T-helper 1 cell treated with Interleukin-12 subunit alpha and Interleukin-12 subunit beta and Interleukin-4 antibody, amounts not matched to agents 30 ng/mL and 1 ng/mL, for 36 hours (primary cell): ENCODE measurements at regions not wholly inside any gene's neighbourhood (a gene's known extent, or its start where the extent isn't known, plus 50 kb on each side); places are given as distances from the start of the nearest gene placed in this dataset.
"Not testable (repeated sequence)": the region's sequence is repeated elsewhere in the genome, so short reads cannot be mapped to it uniquely, and the experiment has no call there.

Source experiments
- intact Hi-C: fragments of 100-400 bp; cut with micrococcal nuclease; formaldehyde crosslinking; loops from one replicate; pipeline ENCODE4 v1.15.1; 2024

- intact Hi-C loops, result no loop called here
These were observed 56.1 kb downstream of the CAPZA3 start for GRCh38 chr12:18794000-18794399.

GRCh38 chr12:18797604-18798003 lies 59.7 kb downstream of the CAPZA3 start:
- intact Hi-C loops, result no loop called here

- intact Hi-C loops, result no loop called here
These were observed 60.8 kb downstream of the CAPZA3 start for GRCh38 chr12:18798535-18799361.

GRCh38 chr12:18799561-18799960 lies 61.6 kb downstream of the CAPZA3 start:
- intact Hi-C loops, result no loop called here

- intact Hi-C loops, result no loop called here
These were observed 67.8 kb downstream of the CAPZA3 start for GRCh38 chr12:18805516-18806248.

- intact Hi-C loops, result no loop called here
These were observed 69.8 kb downstream of the CAPZA3 start for GRCh38 chr12:18807714-18808113.

- intact Hi-C loops, result no loop called here
These were observed 70.3 kb downstream of the CAPZA3 start for GRCh38 chr12:18808221-18808620.

- intact Hi-C loops, result no loop called here
These were observed 72.8 kb downstream of the CAPZA3 start for GRCh38 chr12:18810537-18811253.

GRCh38 chr12:18811273-18811672 lies 73.4 kb downstream of the CAPZA3 start:
- intact Hi-C loops, result no loop called here

GRCh38 chr12:18813753-18814152 lies 75.8 kb downstream of the CAPZA3 start:
- intact Hi-C loops, result no loop called here

- intact Hi-C loops, result no loop called here
These were observed 80.8 kb downstream of the CAPZA3 start for GRCh38 chr12:18818579-18819268.

GRCh38 chr12:18819484-18819883 lies 81.6 kb downstream of the CAPZA3 start:
- intact Hi-C loops, result no loop called here

- intact Hi-C loops, result no loop called here
These were observed 85.5 kb downstream of the CAPZA3 start for GRCh38 chr12:18823461-18823860.

GRCh38 chr12:18824287-18824686 lies 86.4 kb downstream of the CAPZA3 start:
- intact Hi-C loops, result no loop called here

GRCh38 chr12:18825138-18825537 lies 87.2 kb downstream of the CAPZA3 start:
- intact Hi-C loops, result no loop called here

- intact Hi-C loops, result no loop called here
These were observed 90.0 kb downstream of the CAPZA3 start for GRCh38 chr12:18827913-18828312.

GRCh38 chr12:18828483-18828882 lies 90.6 kb downstream of the CAPZA3 start:
- intact Hi-C loops, result no loop called here

GRCh38 chr12:18828987-18829386 lies 91.1 kb downstream of the CAPZA3 start:
- intact Hi-C loops, result no loop called here

- intact Hi-C loops, result not testable (repeated sequence)
These were observed 95.0 kb downstream of the CAPZA3 start for GRCh38 chr12:18832932-18833331.

- intact Hi-C loops, result no loop called here
These were observed 99.1 kb downstream of the CAPZA3 start for GRCh38 chr12:18837025-18837424.

- intact Hi-C loops, result no loop called here
These were observed 99.6 kb downstream of the CAPZA3 start for GRCh38 chr12:18837505-18837904.
